ENCODE measurements at regions not wholly inside any gene's neighbourhood (a gene's known extent, or its start where the extent isn't known, plus 50 kb on each side); places are given as distances from the start of the nearest gene placed in this dataset.
A peak's percentile ranks its signal among the peaks of the same experiment; 100 is the strongest.
"Not testable (repeated sequence)": the region's sequence is repeated elsewhere in the genome, so short reads cannot be mapped to it uniquely, and the experiment has no call there.

- Histone ChIP-seq H3K27ac (no peak overlapping the region), H3K4me3 (no peak overlapping the region)
These were observed 231.5 kb downstream of the TRIML1 start for GRCh38 chr4:188370777-188371176.

DNA sequence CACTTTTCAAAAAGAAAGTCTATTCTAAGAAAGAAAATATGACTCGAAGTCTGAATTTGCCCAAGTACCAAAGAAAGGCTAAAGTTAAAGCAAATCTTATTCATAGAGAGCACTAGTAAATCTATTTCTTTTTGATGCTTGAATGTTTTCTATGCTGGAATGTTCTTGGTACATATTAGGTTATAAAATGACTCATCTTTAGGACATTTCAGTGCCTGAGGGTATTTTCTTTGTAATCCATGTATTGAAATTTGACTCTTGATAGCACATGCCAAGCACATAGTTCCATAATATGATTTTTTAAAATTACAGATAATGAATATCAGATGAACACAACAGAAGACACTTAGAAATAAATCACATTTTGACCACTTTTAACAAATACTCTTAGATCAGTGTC, 232.8 kb downstream of the TRIML1 start:
- H3K27ac ChIP-seq = no peak overlapping the region
- H3K4me3 ChIP-seq = no peak overlapping the region

- H3K4me3 ChIP-seq = no peak overlapping the region
- H3K27ac ChIP-seq = no peak overlapping the region
These were observed 233.6 kb downstream of the TRIML1 start for GRCh38 chr4:188372829-188373228.

DNA sequence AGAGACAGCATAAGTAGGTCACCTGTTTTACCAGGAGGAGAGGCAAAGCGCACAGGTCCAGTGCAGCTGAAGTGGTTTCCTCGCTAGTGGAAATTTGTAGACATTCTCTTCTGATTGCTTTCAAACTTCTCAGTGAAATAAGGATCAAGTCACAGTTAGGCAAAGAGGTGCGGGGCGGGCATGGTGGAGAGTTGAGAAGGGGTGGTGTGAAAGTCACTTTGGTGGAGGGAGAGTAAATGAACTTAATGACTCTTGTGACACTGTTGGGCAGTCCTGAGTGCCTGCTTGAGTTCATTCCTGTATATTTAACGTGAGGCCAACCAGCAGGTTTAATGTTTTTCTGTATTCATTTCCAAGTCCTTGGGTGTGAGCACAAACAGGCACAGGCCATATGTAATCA, 235.6 kb downstream of the TRIML1 start:
- Histone ChIP-seq H3K4me3 (no peak overlapping the region), H3K27ac (no peak overlapping the region)

DNA sequence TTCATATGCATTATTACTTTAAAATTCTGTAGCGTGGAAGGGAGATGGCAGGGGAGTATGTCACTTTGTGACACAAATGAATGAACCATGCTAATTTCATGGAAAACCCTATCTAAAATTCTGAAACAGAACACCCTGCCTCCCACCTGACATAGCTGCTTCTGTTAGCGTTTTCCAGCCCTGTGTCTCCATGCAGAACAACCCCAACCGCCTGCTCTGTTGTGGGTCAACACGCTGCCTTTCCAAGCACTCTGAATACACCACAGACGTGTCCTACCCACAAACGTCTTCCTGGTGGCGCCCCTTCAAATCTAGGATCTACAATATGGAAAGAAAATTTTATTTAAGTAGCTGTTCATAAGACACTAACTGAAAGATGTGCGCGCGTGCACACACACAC, 238.6 kb downstream of the TRIML1 start:
- no peak overlapping the region for H3K4me3 ChIP-seq
- H3K27ac ChIP-seq = no peak overlapping the region

- Histone ChIP-seq H3K4me3 (no peak overlapping the region), H3K27ac (no peak overlapping the region)
These were observed 243.9 kb downstream of the TRIML1 start for GRCh38 chr4:188383180-188383579.

DNA sequence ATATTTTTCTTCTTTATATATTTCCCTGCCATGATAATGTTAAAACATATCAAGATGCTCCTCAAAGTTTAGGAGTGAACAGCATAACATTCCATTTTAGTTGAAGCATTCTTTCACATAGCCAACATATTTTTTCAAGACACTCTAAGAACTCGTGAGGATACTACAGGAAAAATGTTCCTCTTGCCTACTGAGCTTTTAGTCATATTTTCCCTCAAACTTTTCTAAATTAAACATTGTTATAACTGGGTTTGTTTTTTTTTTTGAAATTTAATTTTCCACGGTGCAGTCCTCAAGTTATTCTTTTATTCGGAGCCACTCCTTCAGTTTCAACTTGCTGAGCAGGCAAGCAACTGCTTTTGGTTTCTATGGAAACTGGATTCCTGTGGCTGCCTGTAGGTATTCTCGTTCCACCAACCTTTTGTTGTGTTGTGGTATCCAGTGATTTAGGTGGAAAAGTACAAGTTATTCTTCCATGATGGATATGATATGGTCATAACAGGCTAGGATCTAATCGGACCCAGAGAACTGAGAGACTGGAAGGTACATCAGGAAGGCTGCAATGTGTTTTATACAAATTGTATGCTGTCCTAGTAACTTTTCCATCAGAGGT, 248.0 kb downstream of the TRIML1 start:
- no peak overlapping the region for H3K4me3 ChIP-seq
- H3K27ac ChIP-seq = no peak overlapping the region

GRCh38 chr4:188391349-188391748, 252.1 kb downstream of the TRIML1 start:
- not testable (repeated sequence) for H3K27ac ChIP-seq, H3K4me3 ChIP-seq

DNA sequence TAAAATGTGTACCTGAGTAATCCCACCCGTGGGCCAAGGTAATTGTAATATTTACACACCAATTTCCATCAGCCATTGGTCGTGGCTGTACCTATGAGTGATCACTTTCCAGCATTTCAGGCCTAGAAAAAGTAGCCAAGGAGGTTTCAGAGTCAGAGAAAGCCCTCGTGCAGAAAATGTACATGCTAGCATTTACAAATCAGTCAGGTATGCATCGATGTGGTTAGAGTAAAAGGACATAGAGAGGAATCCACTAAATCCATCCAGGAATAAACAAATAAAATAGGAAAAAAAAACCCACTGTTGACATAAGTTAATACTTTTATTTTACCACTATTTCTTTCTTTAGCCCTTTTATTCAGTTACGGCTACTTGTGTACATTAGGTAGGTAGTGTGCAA, 256.8 kb downstream of the TRIML1 start:
- Histone ChIP-seq H3K4me3 (no peak overlapping the region), H3K27ac (no peak overlapping the region)

DNA sequence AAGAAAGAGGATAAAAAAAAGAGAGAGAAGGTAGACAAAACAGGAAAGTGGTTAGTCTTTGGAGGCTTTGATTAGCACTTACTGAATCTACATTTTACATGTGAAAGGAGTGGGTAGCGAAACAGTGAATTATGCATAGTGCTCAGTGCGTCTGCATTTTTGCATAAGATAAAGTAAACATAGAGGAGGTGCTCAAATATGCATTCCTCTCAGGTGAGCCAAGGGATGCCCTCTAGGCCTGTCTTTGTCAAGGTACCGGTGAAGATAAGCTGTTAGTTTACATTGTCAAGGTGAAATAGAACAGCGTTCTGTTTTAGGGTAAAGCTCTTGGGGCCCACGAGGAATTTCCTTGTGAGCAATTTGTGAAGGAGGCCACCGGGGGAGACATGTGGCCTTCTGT, 260.6 kb downstream of the TRIML1 start:
- Histone ChIP-seq H3K4me3 (no peak overlapping the region), H3K27ac (peak overlapping the region in 5 of 21 experiments; percentile 21 to 70 (median 26))

GRCh38 chr4:188400451-188400850, 261.2 kb downstream of the TRIML1 start:
- peak overlapping the region in 6 of 21 experiments; percentile 26 to 71 (median 60) for H3K27ac ChIP-seq
- no peak overlapping the region for H3K4me3 ChIP-seq

- H3K4me3 ChIP-seq = no peak overlapping the region
- peak overlapping the region in 1 of 21 experiments; percentile 31 for H3K27ac ChIP-seq
These were observed 264.0 kb downstream of the TRIML1 start for GRCh38 chr4:188403272-188403671.

GRCh38 chr4:188405071-188405835, 266.0 kb downstream of the TRIML1 start:
- not testable (repeated sequence) for H3K4me3 ChIP-seq
- H3K27ac ChIP-seq = peak overlapping the region in 1 of 21 experiments; percentile 54

- H3K4me3 ChIP-seq = no peak overlapping the region
- H3K27ac ChIP-seq = peak overlapping the region in 5 of 21 experiments; percentile 25 to 80 (median 53)
These were observed 269.2 kb downstream of the TRIML1 start for GRCh38 chr4:188408244-188409030.

DNA sequence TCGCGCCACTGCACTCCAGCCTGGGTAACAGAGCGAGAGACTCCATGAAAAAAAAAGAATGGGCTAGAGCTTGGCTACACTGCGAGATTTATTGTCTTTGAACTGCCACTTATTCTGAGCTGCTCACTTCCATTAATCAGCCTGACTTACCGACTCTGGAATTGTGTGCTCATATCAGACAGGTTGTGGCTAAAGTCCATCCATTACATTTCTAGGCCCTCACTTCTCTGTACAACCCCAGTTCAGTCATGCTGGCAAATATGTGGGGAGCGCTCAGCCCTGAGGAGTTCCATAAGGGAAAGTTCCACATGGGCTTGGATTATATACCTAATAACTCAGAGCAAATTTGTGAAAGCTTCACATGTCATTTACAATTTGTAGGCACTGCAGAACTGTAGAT, 270.6 kb downstream of the TRIML1 start:
- Histone ChIP-seq H3K27ac (no peak overlapping the region), H3K4me3 (no peak overlapping the region)

- no peak overlapping the region for H3K4me3 ChIP-seq
- H3K27ac ChIP-seq = no peak overlapping the region
These were observed 272.6 kb downstream of the TRIML1 start for GRCh38 chr4:188411805-188412204.

GRCh38 chr4:188412499-188412898, 273.3 kb downstream of the TRIML1 start:
- Histone ChIP-seq H3K27ac (no peak overlapping the region), H3K4me3 (no peak overlapping the region)

DNA sequence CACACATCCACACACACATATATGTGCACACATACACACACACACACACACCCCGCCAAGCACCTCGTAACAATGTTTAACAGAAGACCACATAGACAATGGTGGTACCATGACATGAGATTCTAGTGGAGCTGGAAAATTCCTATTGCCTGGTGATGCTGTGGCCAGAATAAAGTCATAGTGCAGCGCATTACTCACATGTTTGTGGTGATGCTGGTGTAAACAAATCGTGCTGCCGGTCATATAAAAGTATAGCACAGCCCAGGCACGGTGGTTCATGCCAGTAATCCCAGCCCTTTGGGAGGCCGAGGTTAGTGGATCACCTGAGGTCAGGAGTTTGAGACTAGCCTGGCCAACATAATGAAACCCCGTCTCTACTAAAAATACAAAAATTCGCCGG, 275.2 kb downstream of the TRIML1 start:
- no peak overlapping the region for H3K27ac ChIP-seq
- H3K4me3 ChIP-seq = no peak overlapping the region

DNA sequence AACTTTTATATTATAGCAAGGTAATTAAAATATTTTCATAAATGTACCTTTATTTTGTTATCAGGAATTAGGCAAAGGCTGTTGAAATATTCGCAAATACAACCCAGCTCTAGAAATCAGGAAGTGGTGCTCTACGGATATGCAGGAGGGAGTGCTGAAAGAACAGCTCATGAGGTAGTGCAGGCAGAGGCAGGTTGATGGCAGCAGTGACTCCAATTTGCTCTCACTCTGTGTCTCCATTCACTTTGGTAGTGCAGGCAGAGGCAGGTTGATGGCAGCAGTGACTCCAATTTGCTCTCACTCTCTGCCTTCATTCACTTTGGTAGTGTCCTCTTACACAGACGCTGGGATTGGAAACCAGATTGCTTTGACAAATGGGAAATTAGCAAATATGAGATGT, 277.9 kb downstream of the TRIML1 start:
- no peak overlapping the region for H3K4me3 ChIP-seq
- no peak overlapping the region for H3K27ac ChIP-seq

DNA sequence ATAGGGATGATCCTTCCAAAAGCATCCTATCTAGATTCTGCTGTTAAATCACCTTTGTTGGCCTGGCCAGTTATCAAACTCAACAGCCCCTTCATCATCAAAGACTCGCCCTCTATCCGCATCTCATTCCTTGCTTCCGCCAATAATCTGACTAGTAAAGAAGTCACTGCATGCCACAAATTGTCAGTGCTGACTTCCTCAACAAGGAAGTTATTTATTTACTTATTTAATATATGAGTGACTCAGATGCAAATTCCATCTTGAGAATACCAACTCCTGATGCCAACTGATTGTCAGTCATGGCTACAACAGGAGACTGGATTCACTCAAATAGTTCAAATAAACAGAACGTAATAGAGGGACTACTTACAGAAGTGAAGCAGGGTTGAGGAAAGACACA, 283.8 kb downstream of the TRIML1 start:
- no peak overlapping the region for H3K4me3 ChIP-seq

GRCh38 chr4:188428935-188429334, 289.7 kb downstream of the TRIML1 start:
- H3K4me3 ChIP-seq = no peak overlapping the region
- no peak overlapping the region for H3K27ac ChIP-seq

More for the DNA sequence above, 283.8 kb downstream of the TRIML1 start:
- H3K27ac ChIP-seq = no peak overlapping the region

Measured in skin epidermis (tissue), 12 donors.